WTC11 (cell line): ENCODE measurements at regions not wholly inside any gene's neighbourhood (a gene's known extent, or its start where the extent isn't known, plus 50 kb on each side); places are given as distances from the start of the nearest gene placed in this dataset.

Experiments used
- ATAC-seq: fragments of 200-7000 bp; cut with Tn5 transposase; 2 replicates; pipeline ENCODE4 v1.10.0; 2021; ENCODE audit warnings: mild to moderate bottlenecking, moderate library complexity
- CTCF ChIA-PET: fragments of 300-600 bp; sonication (Branson Sonifier 250); formaldehyde crosslinking; loops from one replicate; lab custom pipeline; 2021; ENCODE audit warnings: antibody characterized with exemption; lab: Charles Lee
- POLR2A ChIA-PET: fragments of 350-600 bp; sonication (Branson Sonifier 250); formaldehyde crosslinking; loops from one replicate; lab custom pipeline; 2021; ENCODE audit warnings: antibody characterized with exemption; lab: Charles Lee
- DNase-seq: peaks from one replicate; pipeline ENCODE4 v3.0.0; 2021; ENCODE audit warnings: low spot score
- H3K27ac Mint-ChIP-seq: 2 replicates; pipeline ENCODE4 v1.8.0; 2021; ENCODE audit warnings: mixed read lengths
- H3K27me3 Mint-ChIP-seq: 2 replicates; pipeline ENCODE4 v1.8.0; 2021; ENCODE audit warnings: low read depth, mild to moderate bottlenecking, moderate library complexity, mixed read lengths
- H3K36me3 Mint-ChIP-seq: 2 replicates; pipeline ENCODE4 v1.8.0; 2021; ENCODE audit warnings: mixed read lengths
- H3K4me1 Mint-ChIP-seq: 2 replicates; pipeline ENCODE4 v1.8.0; 2022; ENCODE audit warnings: mixed read lengths
- H3K4me3 Mint-ChIP-seq: 2 replicates; pipeline ENCODE4 v1.8.0; 2021; ENCODE audit warnings: mild to moderate bottlenecking, moderate library complexity, mixed read lengths
- H3K9me3 Mint-ChIP-seq: 2 replicates; pipeline ENCODE4 v1.8.0; 2021; ENCODE audit warnings: mixed read lengths
- CREB1 ChIP-seq: sonication (generic); formaldehyde crosslinking; IDR thresholded peaks from 2 replicates; pipeline ENCODE4 v1.8.0; 2023; ENCODE audit warnings: mild to moderate bottlenecking, missing genetic modification reagents
- ESRRA ChIP-seq: sonication (generic); formaldehyde crosslinking; IDR thresholded peaks from 2 replicates; pipeline ENCODE4 v1.8.1; 2022; ENCODE audit warnings: mild to moderate bottlenecking, missing genetic modification reagents, borderline replicate concordance
- FOXJ3 ChIP-seq: sonication (generic); formaldehyde crosslinking; IDR thresholded peaks from 2 replicates; pipeline ENCODE4 v1.9.0; 2021; ENCODE audit warnings: missing genetic modification reagents, mild to moderate bottlenecking, borderline replicate concordance
- HMGA2 ChIP-seq: fragments of 250-450 bp; sonication (Bioruptor Pico); IDR thresholded peaks from 2 replicates; pipeline ENCODE4 v1.4.0; 2021; ENCODE audit warnings: mild to moderate bottlenecking, moderate library complexity
- NFE2L1 ChIP-seq: sonication (generic); formaldehyde crosslinking; IDR thresholded peaks from 2 replicates; pipeline ENCODE4 v1.8.1; 2023; ENCODE audit warnings: missing genetic modification reagents
- NR2C2 ChIP-seq: sonication (generic); formaldehyde crosslinking; IDR thresholded peaks from 2 replicates; pipeline ENCODE4 v1.8.0; 2022; ENCODE audit warnings: mild to moderate bottlenecking, missing genetic modification reagents
- NR3C1 ChIP-seq: sonication (generic); formaldehyde crosslinking; conservative IDR thresholded peaks from 2 replicates; pipeline ENCODE4 v1.8.1; 2023; ENCODE audit warnings: low read depth, mild to moderate bottlenecking, missing genetic modification reagents
- OVOL2 ChIP-seq: fragments of 250-450 bp; sonication (Bioruptor Pico); IDR thresholded peaks from 2 replicates; pipeline ENCODE4 v1.9.0; 2021; ENCODE audit warnings: mild to moderate bottlenecking, borderline replicate concordance
- SOX15 ChIP-seq: fragments of 250-450 bp; sonication (Bioruptor Pico); IDR thresholded peaks from 2 replicates; pipeline ENCODE4 v1.9.0; 2021; ENCODE audit warnings: mild to moderate bottlenecking
- STAT6 ChIP-seq: sonication (generic); formaldehyde crosslinking; conservative IDR thresholded peaks from 2 replicates; pipeline ENCODE4 v1.8.1; 2023; ENCODE audit warnings: mild to moderate bottlenecking, low read depth, missing genetic modification reagents, moderate library complexity
- TEAD1 ChIP-seq: sonication (generic); formaldehyde crosslinking; IDR thresholded peaks from 2 replicates; pipeline ENCODE4 v1.8.0; 2022; ENCODE audit warnings: mild to moderate bottlenecking, missing genetic modification reagents
- TP53 ChIP-seq: sonication (generic); formaldehyde crosslinking; IDR thresholded peaks from 2 replicates; pipeline ENCODE4 v1.8.1; 2023; ENCODE audit warnings: mild to moderate bottlenecking, missing genetic modification reagents
- ZBTB43 ChIP-seq: sonication (generic); formaldehyde crosslinking; IDR thresholded peaks from 2 replicates; pipeline ENCODE4 v1.8.1; 2023; ENCODE audit warnings: mild to moderate bottlenecking, missing genetic modification reagents
- ZNF121 ChIP-seq: sonication (generic); formaldehyde crosslinking; IDR thresholded peaks from 2 replicates; pipeline ENCODE4 v1.8.0; 2023; ENCODE audit warnings: missing genetic modification reagents
- ZNF138 ChIP-seq: sonication (generic); formaldehyde crosslinking; conservative IDR thresholded peaks from 2 replicates; pipeline ENCODE4 v1.8.1; 2022; ENCODE audit warnings: mild to moderate bottlenecking, moderate library complexity, missing genetic modification reagents
- ZNF281 ChIP-seq: sonication (generic); formaldehyde crosslinking; IDR thresholded peaks from 2 replicates; pipeline ENCODE4 v1.8.0; 2023; ENCODE audit warnings: mild to moderate bottlenecking, missing genetic modification reagents
- ZNF416 ChIP-seq: fragments of 250-450 bp; sonication (Bioruptor Pico); IDR thresholded peaks from 2 replicates; pipeline ENCODE4 v1.9.0; 2021; ENCODE audit warnings: mild to moderate bottlenecking, inconsistent platforms
- ZNF532 ChIP-seq: fragments of 250-450 bp; sonication (Bioruptor Pico); IDR thresholded peaks from 2 replicates; pipeline ENCODE4 v1.9.0; 2021; ENCODE audit warnings: mild to moderate bottlenecking, borderline replicate concordance
- TF ChIP-seq, protein P1 (sequence below): sonication (generic); formaldehyde crosslinking; IDR thresholded peaks from 2 replicates; pipeline ENCODE4 v1.8.1; 2022; ENCODE audit warnings: mild to moderate bottlenecking, moderate library complexity, missing genetic modification reagents
- TF ChIP-seq, protein P2 (sequence below): sonication (generic); formaldehyde crosslinking; IDR thresholded peaks from 2 replicates; pipeline ENCODE4 v1.8.1; 2023; ENCODE audit warnings: mild to moderate bottlenecking, moderate library complexity, missing genetic modification reagents

GRCh38 chr4:75172551-75172950 lies 239.6 kb downstream of the PARM1 start:
- no peak overlapping the region for H3K4me3 Mint-ChIP-seq
- POLR2A ChIA-PET = no interaction called here

More at GRCh38 chr4:75172551-75172950, 239.6 kb downstream of the PARM1 start:
- Mint-ChIP-seq H3K36me3 (peaks cover 2% of the 10 kb centered on the region; the same call in 1 of the 2 replicates), H3K9me3 (no peaks in the 10 kb centered on the region), H3K4me1 (peaks cover 27% of the 10 kb centered on the region), H3K27me3 (peaks cover 4% of the 10 kb centered on the region), H3K27ac (no peak overlapping the region)
- DNase-seq (no peak), ATAC-seq (no peak)
- TF ChIP-seq ZBTB43 (no peak), FOXJ3 (CRISPR knock-in tag) (no peak), SOX15 (CRISPR knock-in tag) (no peak), ZNF416 (no peak), STAT6 (CRISPR knock-in tag) (no peak), NR3C1 (CRISPR knock-in tag) (no peak), ZNF121 (CRISPR knock-in tag) (no peak), CREB1 (CRISPR knock-in tag) (no peak), HMGA2 (no peak), ZNF138 (CRISPR knock-in tag) (no peak), ESRRA (CRISPR knock-in tag) (no peak), TP53 (no peak), ZNF281 (CRISPR knock-in tag) (no peak), OVOL2 (CRISPR knock-in tag) (no peak), ZNF532 (CRISPR knock-in tag) (no peak), TEAD1 (CRISPR knock-in tag) (no peak), NFE2L1 (CRISPR knock-in tag) (no peak), NR2C2 (CRISPR knock-in tag) (no peak)
- TF ChIP-seq, protein P1, sequence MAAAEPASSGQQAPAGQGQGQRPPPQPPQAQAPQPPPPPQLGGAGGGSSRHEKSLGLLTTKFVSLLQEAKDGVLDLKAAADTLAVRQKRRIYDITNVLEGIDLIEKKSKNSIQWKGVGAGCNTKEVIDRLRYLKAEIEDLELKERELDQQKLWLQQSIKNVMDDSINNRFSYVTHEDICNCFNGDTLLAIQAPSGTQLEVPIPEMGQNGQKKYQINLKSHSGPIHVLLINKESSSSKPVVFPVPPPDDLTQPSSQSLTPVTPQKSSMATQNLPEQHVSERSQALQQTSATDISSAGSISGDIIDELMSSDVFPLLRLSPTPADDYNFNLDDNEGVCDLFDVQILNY = no peak
- TF ChIP-seq, protein P2, sequence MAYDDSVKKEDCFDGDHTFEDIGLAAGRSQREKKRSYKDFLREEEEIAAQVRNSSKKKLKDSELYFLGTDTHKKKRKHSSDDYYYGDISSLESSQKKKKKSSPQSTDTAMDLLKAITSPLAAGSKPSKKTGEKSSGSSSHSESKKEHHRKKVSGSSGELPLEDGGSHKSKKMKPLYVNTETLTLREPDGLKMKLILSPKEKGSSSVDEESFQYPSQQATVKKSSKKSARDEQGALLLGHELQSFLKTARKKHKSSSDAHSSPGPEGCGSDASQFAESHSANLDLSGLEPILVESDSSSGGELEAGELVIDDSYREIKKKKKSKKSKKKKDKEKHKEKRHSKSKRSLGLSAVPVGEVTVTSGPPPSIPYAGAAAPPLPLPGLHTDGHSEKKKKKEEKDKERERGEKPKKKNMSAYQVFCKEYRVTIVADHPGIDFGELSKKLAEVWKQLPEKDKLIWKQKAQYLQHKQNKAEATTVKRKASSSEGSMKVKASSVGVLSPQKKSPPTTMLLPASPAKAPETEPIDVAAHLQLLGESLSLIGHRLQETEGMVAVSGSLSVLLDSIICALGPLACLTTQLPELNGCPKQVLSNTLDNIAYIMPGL (CRISPR knock-in tag) = no peak
- CTCF ChIA-PET = no interaction called here
